ENCODE measurements at regions not wholly inside any gene's neighbourhood (a gene's known extent, or its start where the extent isn't known, plus 50 kb on each side); places are given as distances from the start of the nearest gene placed in this dataset.

DNA sequence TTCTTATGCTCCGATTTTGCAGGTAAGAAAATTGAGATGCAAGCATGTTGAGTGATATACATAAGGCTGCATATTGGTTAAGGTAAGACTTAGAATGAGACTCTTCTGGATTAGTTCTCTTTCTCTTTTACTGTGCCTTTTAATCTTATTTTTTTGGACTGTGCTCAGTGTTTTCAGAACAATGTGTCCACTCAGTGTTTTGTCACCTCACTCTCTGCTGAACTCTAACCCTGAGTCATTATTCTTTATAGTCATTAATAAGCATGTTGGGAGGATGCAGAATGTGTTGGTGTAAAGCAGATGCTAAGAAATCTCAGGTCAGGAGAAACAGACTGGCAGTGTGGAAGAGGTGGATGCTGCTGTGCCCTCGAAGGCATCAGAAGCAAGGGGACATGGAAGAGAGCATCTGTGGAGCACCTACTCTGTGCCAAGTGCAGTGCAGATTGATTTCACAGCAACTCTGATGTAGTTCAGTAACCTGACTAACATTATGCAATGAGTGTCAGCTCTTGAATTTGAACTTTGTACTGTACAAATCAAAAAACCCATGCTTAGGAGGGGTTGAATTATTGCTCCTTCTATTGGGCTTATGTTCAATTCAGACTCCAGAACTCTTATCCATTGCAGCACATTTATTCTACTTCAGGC is 80.7 kb upstream of the LARGE1 start:
- no peak overlapping the region for H3K9ac ChIP-seq (ENCODE audit: low read length in 3 of 3)
- H3K9me3 ChIP-seq (ENCODE audit: control insufficient read depth in 2 of 3, insufficient read depth in 1 of 3, low read length in 3 of 3), result peaks cover 0 to 7% (median 4%) of the 10 kb centered on the region in 3 donors
- H3K4me3 ChIP-seq (ENCODE audit: low read length in 3 of 3), result no peak overlapping the region
- FAIRE-seq (no peak), DNase-seq (no peak)
- no peaks in the 10 kb centered on the region for H3K27me3 ChIP-seq (ENCODE audit: control insufficient read depth, insufficient read depth, low read length)
- intact Hi-C loops (cut with DNase I), result no loop called here
- H3K36me3 ChIP-seq (ENCODE audit: control insufficient read depth in 2 of 3, insufficient read depth in 3 of 3, low read length in 3 of 3), result no peaks in the 10 kb centered on the region
- TF ChIP-seq, protein P1, sequence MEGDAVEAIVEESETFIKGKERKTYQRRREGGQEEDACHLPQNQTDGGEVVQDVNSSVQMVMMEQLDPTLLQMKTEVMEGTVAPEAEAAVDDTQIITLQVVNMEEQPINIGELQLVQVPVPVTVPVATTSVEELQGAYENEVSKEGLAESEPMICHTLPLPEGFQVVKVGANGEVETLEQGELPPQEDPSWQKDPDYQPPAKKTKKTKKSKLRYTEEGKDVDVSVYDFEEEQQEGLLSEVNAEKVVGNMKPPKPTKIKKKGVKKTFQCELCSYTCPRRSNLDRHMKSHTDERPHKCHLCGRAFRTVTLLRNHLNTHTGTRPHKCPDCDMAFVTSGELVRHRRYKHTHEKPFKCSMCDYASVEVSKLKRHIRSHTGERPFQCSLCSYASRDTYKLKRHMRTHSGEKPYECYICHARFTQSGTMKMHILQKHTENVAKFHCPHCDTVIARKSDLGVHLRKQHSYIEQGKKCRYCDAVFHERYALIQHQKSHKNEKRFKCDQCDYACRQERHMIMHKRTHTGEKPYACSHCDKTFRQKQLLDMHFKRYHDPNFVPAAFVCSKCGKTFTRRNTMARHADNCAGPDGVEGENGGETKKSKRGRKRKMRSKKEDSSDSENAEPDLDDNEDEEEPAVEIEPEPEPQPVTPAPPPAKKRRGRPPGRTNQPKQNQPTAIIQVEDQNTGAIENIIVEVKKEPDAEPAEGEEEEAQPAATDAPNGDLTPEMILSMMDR (IDR thresholded peaks at IDR 0.05; ENCODE audit: borderline replicate concordance, extremely low read depth, insufficient read depth), result no peak
- no peaks in the 10 kb centered on the region for H3K4me1 ChIP-seq (ENCODE audit: control insufficient read depth in 2 of 3, insufficient read depth in 2 of 3, low read depth in 1 of 3, low read length in 3 of 3)
- H3K27ac ChIP-seq (ENCODE audit: low read depth in 2 of 2, low read length in 2 of 2), result no peak overlapping the region

GRCh38 chr22:34001701-34002466 is 81.6 kb upstream of the LARGE1 start:
- H3K9ac ChIP-seq (ENCODE audit: low read length in 3 of 3), result no peak overlapping the region
- no peak for FAIRE-seq
- no peak overlapping the region for H3K4me3 ChIP-seq (ENCODE audit: low read length in 3 of 3)
- intact Hi-C loops (cut with DNase I), result no loop called here
- peaks cover 0 to 7% (median 4%) of the 10 kb centered on the region in 3 donors for H3K9me3 ChIP-seq (ENCODE audit: control insufficient read depth in 2 of 3, insufficient read depth in 1 of 3, low read length in 3 of 3)
- no peaks in the 10 kb centered on the region for H3K4me1 ChIP-seq (ENCODE audit: control insufficient read depth in 2 of 3, insufficient read depth in 2 of 3, low read depth in 1 of 3, low read length in 3 of 3)
- no peak overlapping the region for H3K27ac ChIP-seq (ENCODE audit: low read depth in 2 of 2, low read length in 2 of 2)
- DNase-seq, result no peak
- H3K36me3 ChIP-seq (ENCODE audit: control insufficient read depth in 2 of 3, insufficient read depth in 3 of 3, low read length in 3 of 3), result no peaks in the 10 kb centered on the region
- H3K27me3 ChIP-seq (ENCODE audit: control insufficient read depth, insufficient read depth, low read length), result no peaks in the 10 kb centered on the region
- TF ChIP-seq, protein P1 (IDR thresholded peaks at IDR 0.05; ENCODE audit: borderline replicate concordance, extremely low read depth, insufficient read depth), result no peak

GRCh38 chr22:34004058-34004457 is 83.8 kb upstream of the LARGE1 start:
- no peak overlapping the region for H3K4me3 ChIP-seq (ENCODE audit: low read length in 3 of 3)
- peaks cover 0 to 7% (median 2%) of the 10 kb centered on the region in 3 donors for H3K9me3 ChIP-seq (ENCODE audit: control insufficient read depth in 2 of 3, insufficient read depth in 1 of 3, low read length in 3 of 3)
- intact Hi-C loops (cut with DNase I), result no loop called here
- FAIRE-seq (no peak), DNase-seq (no peak)
- H3K36me3 ChIP-seq (ENCODE audit: control insufficient read depth in 2 of 3, insufficient read depth in 3 of 3, low read length in 3 of 3), result no peaks in the 10 kb centered on the region
- no peak overlapping the region for H3K27ac ChIP-seq (ENCODE audit: low read depth in 2 of 2, low read length in 2 of 2)
- H3K4me1 ChIP-seq (ENCODE audit: control insufficient read depth in 2 of 3, insufficient read depth in 2 of 3, low read depth in 1 of 3, low read length in 3 of 3), result no peaks in the 10 kb centered on the region
- H3K9ac ChIP-seq (ENCODE audit: low read length in 3 of 3), result no peak overlapping the region
- TF ChIP-seq, protein P1 (IDR thresholded peaks at IDR 0.05; ENCODE audit: borderline replicate concordance, extremely low read depth, insufficient read depth), result no peak
- no peaks in the 10 kb centered on the region for H3K27me3 ChIP-seq (ENCODE audit: control insufficient read depth, insufficient read depth, low read length)
